ENCODE measurements at regions not wholly inside any gene's neighbourhood (a gene's known extent, or its start where the extent isn't known, plus 50 kb on each side); places are given as distances from the start of the nearest gene placed in this dataset.

DNA sequence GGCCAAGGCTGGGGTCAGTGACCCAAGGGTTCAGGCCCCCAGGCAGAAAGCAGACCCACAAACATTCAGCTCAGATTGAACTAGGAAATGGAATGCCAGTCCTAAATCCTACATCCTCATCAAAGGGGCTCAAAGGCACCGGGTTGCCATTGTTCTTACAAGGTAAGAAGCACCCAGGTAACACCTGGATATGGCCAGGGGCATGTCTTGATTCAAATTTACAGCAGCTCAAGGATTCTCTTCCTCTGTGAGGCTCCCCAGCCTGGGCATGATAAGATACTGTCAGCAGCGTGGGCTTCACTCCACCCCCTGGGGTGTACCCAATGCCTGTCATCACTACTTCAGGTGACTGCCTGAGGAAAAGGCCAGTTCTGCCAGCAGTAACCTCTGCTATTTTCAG, 92.1 kb upstream of the FSTL4 start:
- Histone ChIP-seq H2BK20ac (ENCODE audit: low read depth, low read length, poor library complexity, severe bottlenecking) (no peak overlapping the region), H3K27ac (ENCODE audit: insufficient read length, low read depth, low read length) (no peak overlapping the region), H3K23me2 (ENCODE audit: insufficient read length, low read depth, low read length, poor library complexity, severe bottlenecking) (peaks cover 4% of the 10 kb centered on the region), H2AK5ac (ENCODE audit: insufficient read length, low read length) (no peak overlapping the region), H4K5ac (ENCODE audit: insufficient read length, low read depth, low read length) (no peak overlapping the region), H3K27me3 (ENCODE audit: insufficient read depth, low read length) (no peaks in the 10 kb centered on the region), H3K18ac (ENCODE audit: insufficient read length, low read depth, low read length) (no peak overlapping the region), H3K9me3 (ENCODE audit: control insufficient read depth, low read depth, low read length) (no peaks in the 10 kb centered on the region), H4K91ac (ENCODE audit: insufficient read length, low read depth, low read length) (no peak overlapping the region), H3K23ac (ENCODE audit: insufficient read length, low read depth, low read length) (no peak overlapping the region), H3T11ph (ENCODE audit: low read length) (no peak overlapping the region), H3K79me1 (ENCODE audit: insufficient read depth, low read depth, low read length, poor library complexity, severe bottlenecking) (no peaks in the 10 kb centered on the region), H3K56ac (ENCODE audit: insufficient read length, low read depth, low read length) (no peak overlapping the region), H3K4ac (ENCODE audit: low read depth, low read length) (no peak overlapping the region), H2BK120ac (ENCODE audit: low read depth, low read length, poor library complexity, severe bottlenecking) (no peak overlapping the region), H2BK5ac (ENCODE audit: insufficient read length, low read length) (no peak overlapping the region), H4K20me1 (ENCODE audit: control insufficient read depth, insufficient read depth, insufficient read length) (no peaks in the 10 kb centered on the region), H3K79me2 (ENCODE audit: insufficient read depth, low read length) (no peaks in the 10 kb centered on the region), H4K8ac (replicated peaks; ENCODE audit: insufficient read length, low read depth, low read length) (no peak overlapping the region), H2AFZ (ENCODE audit: low read length) (no peak overlapping the region), H2BK12ac (ENCODE audit: insufficient read length, low read depth, low read length) (no peak overlapping the region), H3K4me2 (ENCODE audit: insufficient read depth, insufficient read length, low read length) (no peak overlapping the region), H3K14ac (ENCODE audit: insufficient read depth, low read length) (no peak overlapping the region), H3K4me1 (ENCODE audit: insufficient read depth, low read length) (no peaks in the 10 kb centered on the region), H2BK15ac (ENCODE audit: low read depth, low read length) (no peak overlapping the region), H3K9ac (ENCODE audit: extremely low read depth, insufficient read length, low read length) (no peak overlapping the region)
- TF ChIP-seq, protein P1, sequence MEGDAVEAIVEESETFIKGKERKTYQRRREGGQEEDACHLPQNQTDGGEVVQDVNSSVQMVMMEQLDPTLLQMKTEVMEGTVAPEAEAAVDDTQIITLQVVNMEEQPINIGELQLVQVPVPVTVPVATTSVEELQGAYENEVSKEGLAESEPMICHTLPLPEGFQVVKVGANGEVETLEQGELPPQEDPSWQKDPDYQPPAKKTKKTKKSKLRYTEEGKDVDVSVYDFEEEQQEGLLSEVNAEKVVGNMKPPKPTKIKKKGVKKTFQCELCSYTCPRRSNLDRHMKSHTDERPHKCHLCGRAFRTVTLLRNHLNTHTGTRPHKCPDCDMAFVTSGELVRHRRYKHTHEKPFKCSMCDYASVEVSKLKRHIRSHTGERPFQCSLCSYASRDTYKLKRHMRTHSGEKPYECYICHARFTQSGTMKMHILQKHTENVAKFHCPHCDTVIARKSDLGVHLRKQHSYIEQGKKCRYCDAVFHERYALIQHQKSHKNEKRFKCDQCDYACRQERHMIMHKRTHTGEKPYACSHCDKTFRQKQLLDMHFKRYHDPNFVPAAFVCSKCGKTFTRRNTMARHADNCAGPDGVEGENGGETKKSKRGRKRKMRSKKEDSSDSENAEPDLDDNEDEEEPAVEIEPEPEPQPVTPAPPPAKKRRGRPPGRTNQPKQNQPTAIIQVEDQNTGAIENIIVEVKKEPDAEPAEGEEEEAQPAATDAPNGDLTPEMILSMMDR (conservative IDR thresholded peaks at IDR 0.05): no peak
- H3K27ac Mint-ChIP-seq: no peak overlapping the region
- H3K36me3 Mint-ChIP-seq (ENCODE audit: insufficient read depth in 1 of 3, low read depth in 3 of 3): no peaks in the 10 kb centered on the region
- no CpG with 5 or more reads among the region's 2 CpGs for WGBS (ENCODE audit: extremely low coverage, insufficient read length, low lambda C conversion rate)
- no peaks in the 10 kb centered on the region for H3K4me1 Mint-ChIP-seq
- H3K27me3 Mint-ChIP-seq (ENCODE audit: low read depth): peaks cover 2% of the 10 kb centered on the region; the same call in 1 of the 2 replicates
- H3K4me3 Mint-ChIP-seq: no peak overlapping the region
- DNase-seq: peak; percentile 20
- H3K9me3 Mint-ChIP-seq: peaks cover 0 to 2% of the 10 kb centered on the region in 2 experiments; a peak in 1 of 5 replicates
